NCI-H524 (cell line): ENCODE measurements at regions not wholly inside any gene's neighbourhood (a gene's known extent, or its start where the extent isn't known, plus 50 kb on each side); places are given as distances from the start of the nearest gene placed in this dataset.

Experiments used
- DNase-seq, 2 experiments: peaks; one replicate each; lab custom pipeline; 2025; lab: John Stamatoyannopoulos, UW

DNA sequence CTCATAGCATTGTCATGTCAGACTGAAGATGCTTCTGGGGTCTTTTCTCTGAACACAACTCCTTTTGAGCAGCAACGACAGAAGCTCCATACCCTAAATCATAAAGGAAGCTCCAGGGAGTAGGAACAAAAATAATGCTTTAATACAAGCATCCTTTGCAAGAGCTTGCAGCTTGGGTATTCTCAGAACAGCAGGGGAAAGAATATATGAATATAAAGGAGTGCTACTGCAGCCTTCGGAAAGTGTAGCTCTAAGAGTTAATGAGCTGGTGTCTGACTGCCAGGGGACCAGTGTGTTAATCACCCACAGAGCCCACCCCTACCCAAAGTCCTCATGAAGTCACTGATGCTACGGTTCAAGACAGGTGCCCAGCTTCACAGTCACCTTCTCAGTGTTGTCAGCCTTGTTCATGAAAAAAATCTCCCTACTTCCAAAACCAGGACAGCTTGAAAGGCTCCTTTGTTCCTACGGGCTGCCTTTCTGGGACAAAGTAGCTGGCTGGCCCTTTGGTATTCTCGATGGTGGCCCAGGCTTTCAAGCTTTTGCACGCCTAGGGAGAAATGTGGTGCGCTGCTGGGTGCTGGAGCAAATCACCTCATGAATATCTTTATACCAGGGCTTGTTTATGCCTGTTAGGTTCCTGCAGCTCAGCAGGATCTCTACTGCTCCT lies 259.7 kb downstream of the CMPK2 start:
- no peak for DNase-seq

DNA sequence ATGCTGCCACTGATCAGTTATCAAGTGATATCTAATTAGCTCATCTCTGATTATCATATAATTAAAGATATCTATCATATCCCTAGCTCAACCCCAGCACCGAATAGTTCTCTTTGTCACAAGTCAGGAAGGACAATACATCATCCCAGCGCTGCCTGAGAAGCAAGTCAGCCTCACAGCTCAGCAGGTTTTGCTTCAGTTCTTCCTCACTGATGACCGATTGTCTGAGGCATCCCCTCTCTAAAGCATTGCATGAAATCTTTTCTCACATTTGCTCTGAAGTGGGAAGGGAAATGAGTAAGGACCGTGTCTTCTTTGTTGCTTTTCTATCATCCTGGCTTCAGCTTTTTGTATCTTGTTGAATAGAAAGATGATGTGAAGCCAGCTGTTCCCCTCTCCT lies 247.9 kb downstream of the CMPK2 start:
- no peak for DNase-seq

DNA sequence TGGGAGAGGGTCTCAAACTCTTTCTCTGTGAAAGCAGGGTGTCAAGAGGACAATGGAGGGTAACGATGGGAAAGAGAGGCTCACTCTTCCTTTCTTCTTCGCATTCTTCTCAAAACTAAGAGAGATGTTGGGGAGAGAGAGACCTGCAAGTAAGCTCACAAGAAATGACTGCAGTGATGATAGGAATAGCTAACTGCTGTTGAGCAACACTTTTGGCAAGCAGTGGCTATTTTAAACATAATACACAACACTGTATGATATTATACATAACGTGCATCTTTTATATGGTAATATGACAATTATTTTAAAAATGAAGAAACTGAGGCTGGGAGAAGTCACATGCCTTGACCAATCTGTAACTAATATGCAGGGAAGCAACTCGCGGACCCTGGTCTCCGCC lies 247.5 kb downstream of the CMPK2 start:
- DNase-seq, result no peak

DNA sequence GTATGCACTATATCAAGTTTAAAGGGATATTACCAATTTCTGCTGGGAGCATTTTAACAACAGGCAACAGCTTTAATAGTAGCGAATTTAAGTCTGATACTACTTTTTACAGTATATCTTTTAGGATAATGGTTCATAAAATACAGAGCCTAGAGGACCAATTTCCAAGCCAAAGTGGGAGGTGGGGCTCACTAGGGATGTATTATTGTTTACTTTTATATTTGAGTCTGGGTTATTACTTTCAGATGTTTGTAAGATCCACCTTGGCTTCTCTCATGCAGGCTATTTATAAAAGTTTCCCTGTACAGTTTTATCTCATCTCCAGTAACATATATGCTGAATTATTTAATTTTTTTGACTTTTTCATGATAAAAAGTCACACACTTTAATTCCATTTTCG lies 242.0 kb downstream of the CMPK2 start:
- DNase-seq, result no peak

DNA sequence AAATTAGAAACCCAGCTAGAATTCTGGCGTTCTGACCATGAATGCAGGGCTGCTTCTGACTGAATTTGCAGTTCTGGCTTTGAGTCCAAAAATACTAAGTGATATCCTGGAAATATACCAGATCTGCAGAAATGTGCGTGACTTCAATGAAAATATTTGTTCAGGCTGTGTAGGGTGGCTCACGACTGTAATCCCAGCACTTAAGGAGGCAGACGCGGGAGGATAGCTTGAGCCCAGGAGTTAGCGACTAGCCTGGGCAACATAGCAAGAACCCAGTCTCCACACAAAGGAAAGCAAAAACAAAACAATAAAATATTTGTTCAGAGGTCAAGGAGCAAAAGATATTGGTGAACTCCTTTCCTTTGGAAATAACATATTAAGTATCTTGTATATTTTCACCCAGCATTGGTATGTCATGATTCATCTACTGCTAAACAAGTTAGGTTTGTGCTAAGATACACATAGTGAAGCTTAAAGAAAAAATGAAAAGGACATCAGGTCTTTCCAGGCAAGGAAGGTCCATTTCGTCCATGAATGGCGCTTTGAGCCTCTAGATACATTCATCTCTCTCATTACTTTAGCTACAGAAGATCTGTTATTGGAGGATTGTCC lies 239.2 kb downstream of the CMPK2 start:
- no peak for DNase-seq

DNA sequence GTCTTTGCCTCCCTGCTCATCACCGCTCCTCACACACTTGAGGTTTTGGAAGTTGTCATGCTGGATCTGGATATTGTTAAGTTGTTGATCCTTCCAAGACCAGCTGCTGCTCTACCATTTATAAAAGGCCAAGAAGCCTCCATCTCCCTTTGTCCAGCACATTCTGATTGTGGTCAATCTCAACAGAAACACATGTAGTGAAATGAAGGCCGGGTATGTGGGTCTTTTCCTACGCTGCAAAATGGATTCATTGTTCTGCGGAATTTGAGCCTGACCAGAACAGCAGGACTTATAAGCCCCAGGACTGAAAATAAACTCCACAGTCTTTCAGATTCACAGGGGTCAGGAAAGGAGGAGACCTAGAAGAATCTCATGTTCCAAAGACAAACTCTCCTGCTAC lies 238.4 kb downstream of the CMPK2 start:
- DNase-seq, result no peak

DNA sequence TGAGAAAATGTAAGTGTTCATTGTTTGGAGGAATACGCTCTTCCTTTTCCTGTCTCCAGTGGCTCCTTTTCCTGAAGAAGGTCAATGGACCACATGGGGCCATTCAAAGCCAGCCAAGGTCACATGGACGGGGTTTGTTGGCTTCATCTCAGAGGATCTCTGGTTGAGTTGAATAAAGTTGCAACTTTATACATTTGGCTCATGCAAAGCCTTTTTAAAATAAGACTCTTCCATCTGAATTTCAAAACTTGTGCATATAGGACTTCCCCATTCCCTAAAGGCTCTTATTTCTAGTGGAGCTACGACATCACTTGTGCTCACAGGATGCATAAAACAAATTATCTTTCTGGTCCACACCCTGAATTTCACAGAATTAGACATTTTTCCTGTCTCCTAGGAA lies 235.5 kb downstream of the CMPK2 start:
- no peak for DNase-seq

DNA sequence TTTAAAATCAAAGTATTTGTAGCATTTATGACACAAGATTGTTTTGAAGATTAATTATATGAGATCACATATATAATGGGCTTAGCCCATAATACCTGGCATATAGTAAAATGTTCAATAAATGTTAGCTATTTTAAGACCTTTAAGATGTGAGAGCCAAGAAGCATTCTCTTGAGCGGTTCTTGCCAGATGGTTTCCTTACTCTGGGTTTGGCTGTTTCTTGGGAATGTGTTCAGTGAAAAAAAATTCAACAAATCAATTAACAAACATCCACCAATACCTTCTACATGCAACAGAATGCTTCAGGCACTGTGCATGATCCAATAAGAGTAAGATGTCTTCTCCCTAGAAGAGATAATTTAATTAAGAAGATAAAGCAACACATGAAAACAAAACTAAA lies 230.4 kb downstream of the CMPK2 start:
- DNase-seq, result no peak

DNA sequence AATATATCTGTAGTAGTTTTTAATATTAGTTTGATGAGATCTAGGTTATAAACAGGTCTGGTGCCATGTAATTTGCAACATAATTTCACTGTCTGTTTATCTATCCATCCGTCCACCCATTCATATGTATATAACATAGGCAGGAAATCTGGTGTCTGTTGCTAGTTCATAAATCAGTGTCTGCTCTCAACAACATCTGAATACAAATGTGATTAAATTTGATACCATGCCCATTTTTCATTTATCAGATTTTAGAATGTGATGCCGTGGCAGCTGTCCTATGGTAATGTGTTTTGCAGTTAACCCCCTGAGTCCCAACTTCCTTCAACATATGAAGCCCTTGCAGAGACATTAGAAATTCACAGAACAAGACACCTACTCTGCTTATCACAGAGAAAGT lies 228.4 kb downstream of the CMPK2 start:
- peak; percentile 5 to 52 for DNase-seq

DNA sequence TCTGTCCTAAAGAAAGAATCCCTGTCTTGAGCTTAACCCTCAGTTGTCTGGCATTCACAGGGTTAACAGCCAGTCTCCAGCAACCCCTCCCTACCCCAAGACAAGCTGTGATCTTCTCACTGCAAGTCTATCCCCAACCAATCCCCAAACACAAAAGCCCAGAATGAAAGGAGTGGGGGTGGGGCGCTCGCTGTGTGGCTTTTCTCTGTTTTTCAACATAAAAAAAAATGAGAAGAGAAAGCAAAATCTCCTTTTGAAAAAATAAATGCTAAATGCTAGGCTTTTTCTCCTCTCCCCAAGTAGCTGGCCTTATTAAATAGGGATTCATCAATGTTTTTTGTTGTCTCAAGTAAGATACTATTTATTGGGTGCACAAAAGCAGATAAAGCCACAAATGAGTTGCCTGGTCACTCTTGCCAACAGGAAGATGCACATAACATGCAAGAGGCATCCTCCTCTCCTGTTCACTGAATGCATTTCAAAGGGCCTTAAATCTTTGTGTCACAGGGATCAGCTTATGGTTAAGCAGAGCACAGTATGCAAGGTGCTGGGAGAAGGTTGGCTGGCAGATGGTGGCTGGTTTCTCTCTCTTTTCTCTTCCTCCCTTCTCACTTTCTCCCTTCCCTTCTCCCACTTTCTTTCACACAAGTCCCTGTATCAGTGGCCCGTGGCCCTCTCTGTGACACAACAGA lies 225.6 kb downstream of the CMPK2 start:
- DNase-seq, result peak; percentile 53 to 72

DNA sequence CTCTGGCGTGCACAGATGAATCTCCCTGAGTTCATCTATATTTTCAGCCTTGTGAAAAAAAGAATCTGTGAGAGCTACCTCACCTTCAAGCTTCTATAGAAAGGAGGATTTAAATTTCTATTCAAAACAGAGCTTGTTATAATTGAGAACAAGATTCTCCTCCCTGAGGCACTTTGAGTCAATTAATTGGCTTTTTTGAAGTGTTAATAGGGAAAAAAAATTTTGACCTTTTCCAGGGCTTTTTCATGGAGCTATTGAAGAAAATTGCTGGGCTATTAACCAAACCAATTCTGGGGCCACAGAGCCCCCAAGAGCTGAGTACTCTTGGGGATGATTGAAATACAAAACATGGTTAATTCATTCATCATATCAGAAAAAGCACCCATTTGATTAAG lies 225.1 kb downstream of the CMPK2 start:
- no peak for DNase-seq

DNA sequence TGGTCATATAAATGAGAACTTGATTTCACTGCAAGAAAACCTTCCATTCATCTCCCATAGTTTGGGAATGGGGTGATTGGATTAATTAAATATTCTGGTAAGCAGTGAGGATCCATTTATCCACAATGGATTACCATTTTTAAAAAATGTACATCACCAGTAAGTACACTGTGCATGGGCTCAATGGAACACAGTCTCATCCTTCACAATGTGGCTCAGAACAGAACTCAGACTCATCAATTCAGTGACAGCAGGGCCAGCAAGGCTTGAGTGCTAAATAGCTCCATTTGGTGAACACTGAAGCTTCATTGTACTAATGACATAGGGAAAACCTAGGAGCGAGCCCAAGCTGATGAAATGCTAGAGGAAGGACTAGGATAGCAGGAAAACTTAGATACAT lies 223.8 kb downstream of the CMPK2 start:
- peak; percentile 79 to 96 for DNase-seq

DNA sequence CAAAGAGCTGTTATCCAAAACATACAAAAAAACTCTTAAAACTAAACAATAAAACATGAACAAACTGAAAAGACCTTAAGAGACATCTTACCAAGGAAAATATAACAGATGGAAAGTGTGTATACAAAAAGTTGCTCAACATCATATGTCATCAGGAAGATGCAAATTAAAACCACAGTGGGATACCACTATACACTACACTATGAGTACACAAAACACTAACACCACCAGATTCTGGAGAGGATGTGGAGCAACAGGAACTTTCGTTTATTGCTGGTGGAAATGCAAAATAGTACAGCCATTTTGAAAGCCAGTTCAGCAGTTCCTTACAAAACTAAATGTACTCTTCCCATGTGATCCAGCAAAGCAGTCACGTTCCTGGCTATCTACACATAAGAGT lies 221.4 kb downstream of the CMPK2 start:
- DNase-seq, result no peak

DNA sequence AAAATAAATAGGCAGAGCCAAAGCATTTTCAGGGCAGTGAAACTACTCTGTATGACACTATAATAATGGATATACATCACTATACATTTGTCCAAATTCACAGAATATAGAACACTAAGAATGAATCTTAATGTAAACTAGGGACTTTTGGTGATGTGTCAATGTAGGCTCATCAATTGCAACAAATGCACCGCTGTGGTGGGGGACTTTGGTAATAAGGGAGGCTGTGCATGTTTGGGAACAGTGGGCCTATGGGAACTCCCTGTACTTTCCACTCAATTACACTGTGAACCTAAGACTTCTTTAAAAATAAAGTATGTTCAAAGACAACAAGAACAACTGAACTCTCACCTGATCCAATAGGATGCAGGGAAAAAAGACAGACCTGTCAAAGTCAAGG lies 220.7 kb downstream of the CMPK2 start:
- DNase-seq, result no peak

DNA sequence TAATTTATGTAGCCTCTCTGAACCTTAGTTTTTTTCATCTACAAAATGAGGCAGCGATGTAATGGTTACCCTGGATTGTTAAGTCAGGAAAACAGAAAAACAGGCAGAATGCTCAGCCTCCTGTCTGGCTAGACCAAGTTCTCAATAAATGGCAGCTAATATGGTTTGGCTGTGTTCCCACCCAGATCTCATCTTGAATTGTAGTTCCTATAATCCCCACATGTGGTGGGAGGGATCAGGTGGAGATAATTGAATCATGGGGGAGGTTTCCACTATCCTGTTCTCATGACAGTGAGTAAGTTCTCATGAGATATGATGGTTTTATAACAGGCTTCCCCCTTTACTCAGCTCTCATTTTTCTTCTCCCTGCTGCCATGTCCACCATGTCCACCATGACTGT lies 220.0 kb downstream of the CMPK2 start:
- peak; percentile 38 to 74 for DNase-seq

DNA sequence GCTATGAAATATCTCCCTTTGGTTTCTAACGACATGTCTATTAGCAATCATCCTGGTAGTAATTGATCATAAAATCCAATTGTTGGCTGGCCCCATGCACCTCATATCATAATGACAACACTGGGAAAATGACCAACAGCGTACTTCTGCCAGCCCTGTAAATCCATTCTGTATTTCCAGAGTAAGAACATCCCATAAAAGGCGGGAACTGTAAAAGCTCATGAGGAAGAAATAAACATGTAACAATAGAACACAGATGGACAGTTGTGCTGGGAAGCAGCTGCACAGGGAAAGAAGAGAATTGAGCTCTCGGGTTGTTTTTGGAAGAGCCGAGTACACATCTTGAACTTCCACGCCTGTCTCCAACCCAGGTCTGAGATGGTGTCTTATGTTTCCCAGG lies 218.7 kb downstream of the CMPK2 start:
- DNase-seq, result no peak

DNA sequence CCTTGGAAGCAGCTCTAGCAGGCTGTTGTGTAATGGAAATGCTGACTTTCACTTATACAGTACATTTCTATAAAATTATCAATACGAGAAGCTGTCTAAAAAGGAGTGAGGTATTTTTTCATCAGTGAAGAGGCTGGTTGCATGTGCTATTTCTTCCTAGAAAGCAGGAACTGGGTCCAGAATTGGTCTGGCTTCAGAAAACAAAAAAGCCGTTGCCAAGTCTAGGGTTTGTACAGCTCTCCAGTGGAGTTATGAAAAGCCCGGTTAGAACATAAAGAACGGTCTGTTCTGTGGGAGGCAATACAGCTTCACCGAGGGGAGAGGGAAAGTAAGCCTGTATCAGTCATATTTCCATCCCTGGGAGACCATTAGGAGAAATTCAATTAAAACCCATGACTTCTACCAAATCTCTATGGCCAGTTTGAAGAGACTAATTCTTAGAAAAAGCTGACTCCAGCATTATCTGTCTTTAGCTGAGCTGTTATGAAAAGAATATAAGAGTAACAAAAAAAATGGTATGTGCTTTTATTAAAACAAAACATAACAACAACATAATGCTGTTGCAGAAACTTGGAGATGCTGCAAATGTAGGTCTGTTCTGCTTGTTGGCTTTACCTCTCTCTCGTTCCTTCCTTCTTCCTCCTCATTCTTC lies 217.0 kb downstream of the CMPK2 start:
- no peak for DNase-seq

DNA sequence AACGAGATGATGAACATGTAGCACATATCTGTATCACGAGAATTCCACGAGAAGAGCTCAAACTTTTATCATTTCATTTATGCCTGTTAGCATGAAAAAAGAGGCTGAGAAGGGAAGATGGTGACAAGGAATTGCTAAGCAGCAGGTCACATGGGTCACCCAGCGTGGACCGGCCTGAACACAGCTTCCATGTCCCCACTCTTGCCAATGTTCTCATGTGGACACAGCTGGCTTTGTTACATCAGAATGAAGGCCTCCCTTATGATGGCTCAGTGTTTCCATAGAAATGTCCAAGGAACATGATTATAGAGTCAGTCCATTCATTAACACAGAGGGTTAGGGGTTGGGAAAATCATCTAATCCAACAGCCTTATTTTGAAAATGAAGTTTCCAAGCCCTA lies 215.4 kb downstream of the CMPK2 start:
- no peak for DNase-seq

DNA sequence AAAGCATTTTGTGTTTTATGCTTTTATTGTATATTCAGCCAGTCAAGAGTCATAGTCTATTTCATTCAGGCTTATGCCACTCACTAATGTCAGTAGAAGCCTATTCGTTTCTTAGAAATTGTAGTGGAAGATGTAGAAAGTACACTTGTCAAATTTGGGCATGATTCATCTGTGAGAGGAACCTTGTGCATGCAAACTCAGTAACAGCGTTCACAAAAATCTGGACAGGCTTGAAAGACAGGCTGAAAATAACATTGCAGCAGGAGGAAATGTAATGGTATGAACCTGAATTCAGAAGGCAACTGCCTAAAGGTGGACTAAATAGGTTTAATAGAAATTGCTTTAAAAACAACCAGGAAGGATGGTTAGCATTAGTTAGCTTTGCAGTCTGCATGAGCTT lies 213.5 kb downstream of the CMPK2 start:
- DNase-seq, result no peak

DNA sequence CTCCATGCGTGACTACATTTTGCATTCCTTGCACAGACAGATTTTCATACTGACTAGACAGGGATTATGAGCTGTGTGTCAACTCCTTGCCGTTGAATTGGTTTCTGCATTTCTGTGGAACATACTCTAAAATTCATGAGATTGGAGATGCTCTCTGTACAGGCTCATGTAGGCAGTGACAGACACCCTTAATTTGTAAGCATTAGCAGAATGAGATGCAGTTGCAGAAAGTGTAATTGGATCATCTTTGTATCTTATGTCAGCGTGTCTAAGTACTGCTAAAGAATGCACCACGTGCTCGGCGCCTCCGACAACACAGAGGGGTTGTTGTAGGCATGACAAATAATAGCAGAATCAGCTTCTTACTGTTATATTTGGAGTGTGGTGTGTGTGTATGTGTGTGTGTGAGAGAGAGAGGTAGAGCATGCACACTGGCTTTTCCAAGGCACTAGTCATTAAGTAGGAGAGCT lies 212.4 kb downstream of the CMPK2 start:
- peak; percentile 46 to 88 for DNase-seq

DNA sequence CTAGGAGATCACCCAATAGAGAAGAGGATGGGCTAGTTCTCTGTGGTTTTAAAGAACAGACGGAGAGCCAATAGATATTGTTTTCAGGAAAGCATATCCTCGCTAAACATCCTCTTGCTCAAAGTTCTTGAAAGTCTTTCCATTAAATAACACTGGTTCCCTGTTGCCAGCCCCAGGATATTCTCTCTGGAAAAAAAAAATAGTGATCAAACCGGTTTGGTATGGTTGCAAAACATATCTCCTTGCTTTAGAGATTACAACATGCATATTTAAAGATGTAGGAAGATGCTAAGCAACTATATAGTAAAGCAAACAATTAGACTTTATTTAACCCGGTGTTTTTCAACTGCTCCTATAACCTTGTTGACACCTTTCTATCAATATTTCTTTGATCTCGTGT lies 211.4 kb downstream of the CMPK2 start:
- DNase-seq, result no peak

DNA sequence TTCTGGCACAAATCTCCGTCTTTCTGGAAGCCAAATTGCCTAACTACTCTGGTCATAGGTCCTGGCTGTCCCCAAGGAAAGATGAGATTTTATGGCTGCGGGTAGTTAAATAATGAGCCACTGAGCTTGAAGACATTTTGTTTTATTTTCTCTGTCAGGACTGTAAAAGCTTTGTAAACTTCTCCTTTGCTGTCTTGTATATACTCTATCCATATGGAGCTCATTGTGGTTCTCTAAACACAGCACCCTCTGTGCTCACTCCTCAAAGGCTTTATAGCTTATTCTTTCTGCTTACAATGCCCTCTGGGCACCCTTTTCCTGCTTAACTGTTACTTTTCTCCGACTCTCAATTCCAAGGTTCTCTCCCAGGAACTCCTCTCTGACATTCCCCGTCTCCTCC lies 209.1 kb downstream of the CMPK2 start:
- no peak for DNase-seq

DNA sequence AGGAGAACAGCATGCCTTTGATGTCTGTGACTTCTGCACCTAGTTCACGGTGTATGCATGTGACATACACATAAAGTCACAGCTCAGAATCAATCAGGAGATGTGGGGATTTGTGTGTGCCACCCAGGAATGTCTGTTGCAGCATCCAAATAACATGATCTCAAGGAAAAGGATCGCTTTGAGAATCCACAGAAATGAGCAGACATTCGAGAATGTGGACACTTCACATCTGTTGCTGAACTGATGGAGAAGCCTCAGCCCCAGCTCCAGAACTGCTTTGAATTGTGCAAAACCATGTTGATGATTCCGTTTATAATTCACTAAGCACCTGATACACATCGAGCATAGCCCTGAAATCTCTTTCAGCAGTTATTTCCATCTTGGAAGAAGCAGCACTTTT lies 208.6 kb downstream of the CMPK2 start:
- DNase-seq, result no peak
